ENCODE measurements at regions not wholly inside any gene's neighbourhood (a gene's known extent, or its start where the extent isn't known, plus 50 kb on each side); places are given as distances from the start of the nearest gene placed in this dataset.

DNA sequence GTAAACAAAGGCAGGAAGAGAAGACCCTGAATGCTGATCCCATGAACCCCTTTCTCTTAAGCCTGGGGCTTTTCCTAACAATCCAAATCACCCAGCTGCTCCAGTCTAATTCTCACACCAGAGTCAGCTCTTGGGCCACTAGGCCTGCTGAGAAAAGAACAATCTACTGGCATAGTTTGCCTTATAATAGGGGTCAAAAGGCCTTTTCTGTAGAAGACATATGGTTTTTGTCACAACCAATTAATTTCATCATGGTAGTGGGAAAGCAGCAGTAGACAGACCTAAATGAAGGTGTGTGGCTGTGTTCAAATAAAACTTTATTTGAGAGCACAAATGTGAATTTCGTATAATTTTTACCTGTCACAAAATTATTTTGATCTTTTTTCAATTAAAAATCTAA is 994.7 kb upstream of the EPHA7 start:
- no peak overlapping the region for H3K4me3 ChIP-seq (replicated peaks in 1 of 3; ENCODE audit: insufficient read depth in 1 of 3, low read depth in 1 of 3, low read length in 3 of 3)
- no peak overlapping the region for H3K9ac ChIP-seq (replicated peaks; ENCODE audit: extremely low read depth, insufficient read depth, low read length)
- H3K4me2 ChIP-seq (ENCODE audit: insufficient read depth, low read length) = no peak overlapping the region
- no peak overlapping the region for H3K27ac ChIP-seq (ENCODE audit: insufficient read depth, low read depth, low read length)
- CTCF ChIA-PET = no interaction called here
- H3K36me3 ChIP-seq (ENCODE audit: control insufficient read depth in 2 of 2, extremely low read depth in 1 of 2, insufficient read depth in 2 of 2, low read length in 2 of 2) = no peaks in the 10 kb centered on the region
- POLR2A ChIA-PET = no interaction called here
- FAIRE-seq (no peak), DNase-seq (ENCODE audit: low read depth, low spot score) (no peak)
- H3K9me3 ChIP-seq (replicated peaks; ENCODE audit: control insufficient read depth, insufficient read depth, low read length) = no peaks in the 10 kb centered on the region
- H3K27me3 ChIP-seq (ENCODE audit: control insufficient read depth in 2 of 2, insufficient read depth in 2 of 2, low read length in 2 of 2) = no peaks in the 10 kb centered on the region
- H2AFZ ChIP-seq (ENCODE audit: low read depth, low read length) = no peak overlapping the region
- intact Hi-C loops (cut with micrococcal nuclease) (no loop called here), dilution Hi-C loops (cut with MboI; ENCODE audit: extremely low pct_ligation_motif_present, low sequenced_read_pairs) (no loop called here)
- H4K20me1 ChIP-seq (replicated peaks; ENCODE audit: control insufficient read depth, extremely low read depth, insufficient read depth, low read length) = no peaks in the 10 kb centered on the region
- H3K9me1 ChIP-seq (replicated peaks; ENCODE audit: control insufficient read depth, extremely low read depth, insufficient read depth, low read length) = no peaks in the 10 kb centered on the region
- BruUV-seq (replicated peaks) = no TSS peak
- no peaks in the 10 kb centered on the region for H3K79me2 ChIP-seq (ENCODE audit: control insufficient read depth, insufficient read depth, low read length)
- TF ChIP-seq GATA2 (IDR thresholded peaks at IDR 0.05; ENCODE audit: insufficient read depth, insufficient read length, low read depth, low read length) = no peak
- TF ChIP-seq, protein P1, sequence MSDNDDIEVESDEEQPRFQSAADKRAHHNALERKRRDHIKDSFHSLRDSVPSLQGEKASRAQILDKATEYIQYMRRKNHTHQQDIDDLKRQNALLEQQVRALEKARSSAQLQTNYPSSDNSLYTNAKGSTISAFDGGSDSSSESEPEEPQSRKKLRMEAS (IDR thresholded peaks at IDR 0.05; ENCODE audit: insufficient read depth, insufficient read length) = no peak
- no peak for TF ChIP-seq FOS (IDR thresholded peaks at IDR 0.05; ENCODE audit: borderline replicate concordance, insufficient read depth, low read length)
- no peak for TF ChIP-seq POLR2AphosphoS5 (IDR thresholded peaks at IDR 0.05; ENCODE audit: insufficient read depth, low read depth, low read length)
- no peak for TF ChIP-seq JUN (IDR thresholded peaks at IDR 0.05; ENCODE audit: borderline replicate concordance, insufficient read depth, insufficient read length, low read depth)
- TF ChIP-seq EZH2 (IDR thresholded peaks at IDR 0.05; ENCODE audit: borderline replicate concordance, low read depth, low read length, severe bottlenecking) = no peak
- TF ChIP-seq, protein P2, sequence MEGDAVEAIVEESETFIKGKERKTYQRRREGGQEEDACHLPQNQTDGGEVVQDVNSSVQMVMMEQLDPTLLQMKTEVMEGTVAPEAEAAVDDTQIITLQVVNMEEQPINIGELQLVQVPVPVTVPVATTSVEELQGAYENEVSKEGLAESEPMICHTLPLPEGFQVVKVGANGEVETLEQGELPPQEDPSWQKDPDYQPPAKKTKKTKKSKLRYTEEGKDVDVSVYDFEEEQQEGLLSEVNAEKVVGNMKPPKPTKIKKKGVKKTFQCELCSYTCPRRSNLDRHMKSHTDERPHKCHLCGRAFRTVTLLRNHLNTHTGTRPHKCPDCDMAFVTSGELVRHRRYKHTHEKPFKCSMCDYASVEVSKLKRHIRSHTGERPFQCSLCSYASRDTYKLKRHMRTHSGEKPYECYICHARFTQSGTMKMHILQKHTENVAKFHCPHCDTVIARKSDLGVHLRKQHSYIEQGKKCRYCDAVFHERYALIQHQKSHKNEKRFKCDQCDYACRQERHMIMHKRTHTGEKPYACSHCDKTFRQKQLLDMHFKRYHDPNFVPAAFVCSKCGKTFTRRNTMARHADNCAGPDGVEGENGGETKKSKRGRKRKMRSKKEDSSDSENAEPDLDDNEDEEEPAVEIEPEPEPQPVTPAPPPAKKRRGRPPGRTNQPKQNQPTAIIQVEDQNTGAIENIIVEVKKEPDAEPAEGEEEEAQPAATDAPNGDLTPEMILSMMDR (IDR thresholded peaks at IDR 0.05; ENCODE audit: extremely low read depth in 1 of 2, insufficient read depth in 1 of 2, low read depth in 1 of 2, low read length in 2 of 2) = no peak
- no peak for TF ChIP-seq MYC (IDR thresholded peaks at IDR 0.05; ENCODE audit: low read depth, low read length)
- TF ChIP-seq POLR2A (IDR thresholded peaks at IDR 0.05; ENCODE audit: low read depth, low read length) = no peak
- H3K4me1 ChIP-seq (ENCODE audit: control insufficient read depth, extremely low read depth, insufficient read depth, low read length) = no peaks in the 10 kb centered on the region
